A549 (cell line): ENCODE measurements at regions not wholly inside any gene's neighbourhood (a gene's known extent, or its start where the extent isn't known, plus 50 kb on each side); places are given as distances from the start of the nearest gene placed in this dataset.

Source experiments
- ATAC-seq, 2 experiments: fragments of 200-7000 bp in 1 of 2; fragments of >200 bp in 1 of 2; cut with Nextera tagmentation in 1 of 2; cut with Tn5 transposase in 1 of 2; 3 replicates each; pipeline versions ENCODE4 v1.8.0 to v1.9.1; 2018 to 2020; ENCODE audit warnings: mild to moderate bottlenecking in 1 of 2, moderate library complexity in 1 of 2
- CTCF ChIA-PET: fragments of 300-600 bp; sonication (Branson Sonifier 250); formaldehyde crosslinking; extraction: SDS; loops from one replicate; lab custom pipeline; 2021; ENCODE audit warnings: antibody characterized with exemption, inconsistent platforms; lab: Yijun Ruan, JAX
- POLR2A ChIA-PET: fragments of 350-600 bp; formaldehyde crosslinking; extraction: SDS; loops from one replicate; lab custom pipeline; 2021; ENCODE audit warnings: antibody characterized with exemption, inconsistent platforms; lab: Yijun Ruan, JAX
- DNase-seq, 2 experiments: peaks; one replicate each; pipeline versions ENCODE4 v3.0.0 to v3.0.0-alpha.2; 2011 to 2016; ENCODE audit warnings: low read depth in 1 of 2, low spot score in 1 of 2
- FAIRE-seq: peaks from 2 replicates; lab custom pipeline; 2011; peaks lifted over from hg19 to GRCh38; lab: Jason Lieb, UNC
- H3K27ac ChIP-seq, 2 experiments: fragments of >200 bp; sonication (Bioruptor Twin); formaldehyde crosslinking; 3 replicates each; pipeline ENCODE4 v1.5.1; 2016 to 2017
- H3K4me1 ChIP-seq: fragments of >200 bp; sonication (Bioruptor Twin); formaldehyde crosslinking; 3 replicates; pipeline ENCODE4 v1.6.1; 2016
- H3K4me2 ChIP-seq: fragments of >200 bp; sonication (Bioruptor Twin); formaldehyde crosslinking; 3 replicates; pipeline ENCODE4 v1.6.1; 2016
- H3K4me3 ChIP-seq: fragments of >200 bp; sonication (Bioruptor Twin); formaldehyde crosslinking; 3 replicates; pipeline ENCODE4 v1.5.1; 2016
- H3K9me3 ChIP-seq: fragments of >200 bp; sonication (Bioruptor Twin); formaldehyde crosslinking; 3 replicates; pipeline ENCODE4 v1.6.1; 2016
- EHF ChIP-seq: fragments of 250-450 bp; sonication (Bioruptor Pico); IDR thresholded peaks from 2 replicates; pipeline ENCODE4 v1.5.0; 2020; ENCODE audit warnings: mild to moderate bottlenecking
- EP300 ChIP-seq, 2 experiments: fragments of >200 bp; sonication (Bioruptor Twin); formaldehyde crosslinking; IDR thresholded peaks; 2 replicates in 1 of 2; 3 replicates in 1 of 2; pipeline ENCODE4 v1.6.1; 2016 to 2017
- POLR2AphosphoS2 ChIP-seq: conservative IDR thresholded peaks from 2 replicates; pipeline ENCODE4 v1.6.1; 2012; ENCODE audit warnings: low read length, improper control_type of control experiment, inconsistent platforms
- ZC3H11A ChIP-seq: fragments of 450-650 bp; IDR thresholded peaks from 2 replicates; pipeline ENCODE4 v1.6.1; 2014; ENCODE audit warnings: antibody characterized with exemption, mild to moderate bottlenecking
- WGBS: methylation state at CpG from one replicate; pipeline ENCODE4 v1.1.6; 2017; ENCODE audit errors: missing lambda C conversion rate; 5-methylcytosine and 5-hydroxymethylcytosine counted together

GRCh38 chr1:103160281-103160680, 52.0 kb upstream of the COL11A1 start:
- ChIA-PET CTCF (no interaction called here), POLR2A (no interaction called here)
- 75% methylated on average over 1 of the region's 1 CpG for WGBS
- ATAC-seq = no peak
- DNase-seq = no peak
- TF ChIP-seq EP300 (IDR thresholded peaks at IDR 0.05) = no peak
- TF ChIP-seq POLR2AphosphoS2 = no peak
- no peak for TF ChIP-seq EHF (CRISPR knock-in tag)
- TF ChIP-seq ZC3H11A = no peak
- Histone ChIP-seq H3K4me2 (no peak overlapping the region), H3K4me3 (no peak overlapping the region), H3K27ac (no peak overlapping the region), H3K9me3 (no peaks in the 10 kb centered on the region), H3K4me1 (no peaks in the 10 kb centered on the region)
- FAIRE-seq = no peak
